Nephron progenitor cell (in vitro differentiated cells): ENCODE measurements at regions not wholly inside any gene's neighbourhood (a gene's known extent, or its start where the extent isn't known, plus 50 kb on each side); places are given as distances from the start of the nearest gene placed in this dataset.

ENCODE experiments used
- DNase-seq: peaks from one replicate; pipeline ENCODE4 v3.0.0; 2021
- H3K27ac Mint-ChIP-seq: 2 replicates; pipeline ENCODE4 v1.8.0; 2021; ENCODE audit warnings: mild to moderate bottlenecking, moderate library complexity, mixed read lengths
- H3K27me3 Mint-ChIP-seq: 2 replicates; pipeline ENCODE4 v1.8.0; 2021; ENCODE audit warnings: mild to moderate bottlenecking, low read depth, mixed read lengths; ENCODE audit not compliant: poor library complexity
- H3K36me3 Mint-ChIP-seq: 2 replicates; pipeline ENCODE4 v1.8.0; 2021; ENCODE audit warnings: low read depth, mixed read lengths
- H3K4me1 Mint-ChIP-seq: 2 replicates; pipeline ENCODE4 v1.8.0; 2021; ENCODE audit warnings: mixed read lengths
- H3K4me3 Mint-ChIP-seq: 2 replicates; pipeline ENCODE4 v1.8.0; 2021; ENCODE audit warnings: mild to moderate bottlenecking, moderate library complexity, mixed read lengths
- H3K9me3 Mint-ChIP-seq: 2 replicates; pipeline ENCODE4 v1.8.0; 2021; ENCODE audit warnings: mild to moderate bottlenecking, moderate library complexity, mixed read lengths
- CTCF ChIP-seq: fragments of 200-600 bp; sonication (generic); IDR thresholded peaks from 2 replicates; pipeline ENCODE4 v1.5.0; 2021; ENCODE audit warnings: antibody characterized with exemption

- H3K4me3 Mint-ChIP-seq = no peak overlapping the region
- no peaks in the 10 kb centered on the region for H3K27me3 Mint-ChIP-seq
- H3K36me3 Mint-ChIP-seq = no peaks in the 10 kb centered on the region
- H3K27ac Mint-ChIP-seq = no peak overlapping the region
- DNase-seq = no peak
- peaks cover 5% of the 10 kb centered on the region for H3K9me3 Mint-ChIP-seq
- H3K4me1 Mint-ChIP-seq = peaks cover 7% of the 10 kb centered on the region
- no peak for TF ChIP-seq CTCF
These were observed 556.6 kb downstream of the TRHDE start for GRCh38 chr12:72828662-72829324.

DNA sequence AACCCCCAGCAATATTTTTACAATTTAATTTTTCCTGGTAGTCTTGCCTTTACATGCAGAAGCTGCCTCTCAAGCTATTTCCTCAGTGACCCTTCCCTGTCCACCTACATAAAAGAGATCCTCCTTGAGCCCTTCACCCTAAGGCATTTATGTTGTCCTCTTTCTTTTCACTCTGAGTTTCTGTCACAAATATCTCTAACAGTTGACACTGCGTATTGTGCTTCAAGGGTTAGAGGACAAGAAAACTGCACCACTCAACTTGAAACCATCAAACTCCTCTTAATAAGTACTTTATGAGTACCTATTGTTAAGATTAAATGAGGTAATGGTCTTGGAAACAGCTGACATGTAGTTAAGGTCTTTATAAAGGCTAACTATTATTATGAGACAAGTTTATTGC, 557.7 kb downstream of the TRHDE start:
- no peak for TF ChIP-seq CTCF
- DNase-seq = no peak
- Mint-ChIP-seq H3K9me3 (no peaks in the 10 kb centered on the region), H3K36me3 (no peaks in the 10 kb centered on the region), H3K4me1 (peaks cover 7% of the 10 kb centered on the region), H3K27ac (no peak overlapping the region), H3K27me3 (no peaks in the 10 kb centered on the region), H3K4me3 (no peak overlapping the region)

GRCh38 chr12:72832024-72832423, 559.9 kb downstream of the TRHDE start:
- Mint-ChIP-seq H3K9me3 (no peaks in the 10 kb centered on the region), H3K36me3 (no peaks in the 10 kb centered on the region), H3K4me3 (no peak overlapping the region), H3K4me1 (peaks cover 21% of the 10 kb centered on the region), H3K27ac (no peak overlapping the region), H3K27me3 (no peaks in the 10 kb centered on the region)
- DNase-seq = no peak
- no peak for TF ChIP-seq CTCF

DNA sequence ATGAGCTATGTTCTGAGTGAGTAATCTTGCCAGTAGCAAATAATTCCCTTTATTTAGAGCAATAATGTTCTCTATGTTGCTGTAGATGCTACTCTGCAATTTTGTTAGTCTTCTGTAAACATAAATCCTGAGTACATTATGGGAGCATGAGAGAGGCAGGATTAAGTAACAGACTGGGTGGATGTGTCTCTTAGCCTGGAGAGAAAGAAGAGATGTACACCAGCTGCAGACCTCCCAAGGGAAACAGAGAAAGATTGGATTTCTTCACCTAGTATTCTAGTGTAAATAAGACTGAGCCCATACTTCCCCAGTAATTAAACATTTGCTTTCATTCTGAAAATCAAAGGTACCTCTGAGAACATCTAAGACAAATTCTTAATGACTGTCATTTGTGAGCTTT, 564.0 kb downstream of the TRHDE start:
- Mint-ChIP-seq H3K36me3 (no peaks in the 10 kb centered on the region), H3K9me3 (peaks cover 1% of the 10 kb centered on the region), H3K4me1 (peaks cover 21% of the 10 kb centered on the region), H3K27ac (no peak overlapping the region), H3K4me3 (no peak overlapping the region), H3K27me3 (no peaks in the 10 kb centered on the region)
- TF ChIP-seq CTCF = no peak
- DNase-seq = no peak

DNA sequence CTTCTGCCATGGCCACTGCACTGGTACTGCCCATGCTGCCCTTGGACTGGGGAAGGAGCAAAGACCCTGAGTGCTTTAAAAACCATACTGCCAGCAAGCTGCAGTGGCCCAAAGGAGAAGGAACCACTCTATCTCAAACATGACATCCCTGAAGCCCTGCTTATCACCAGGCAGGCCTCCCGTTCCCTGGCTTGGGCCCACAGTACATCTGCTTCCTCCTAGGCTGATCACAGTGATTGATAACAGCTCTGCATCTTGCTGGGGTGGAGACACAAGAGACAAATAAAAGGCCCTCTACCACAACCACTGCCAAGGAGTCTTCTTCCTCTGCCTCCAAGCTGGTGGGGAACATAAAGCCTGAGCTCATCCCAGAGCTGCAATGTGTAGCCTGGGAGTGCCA, 567.5 kb downstream of the TRHDE start:
- Mint-ChIP-seq H3K27ac (no peak overlapping the region), H3K4me1 (peaks cover 14% of the 10 kb centered on the region), H3K4me3 (no peak overlapping the region), H3K9me3 (peaks cover 33% of the 10 kb centered on the region), H3K27me3 (peaks cover 2% of the 10 kb centered on the region), H3K36me3 (no peaks in the 10 kb centered on the region)
- DNase-seq = no peak
- TF ChIP-seq CTCF = no peak

- no peak for TF ChIP-seq CTCF
- no peaks in the 10 kb centered on the region for H3K36me3 Mint-ChIP-seq
- H3K9me3 Mint-ChIP-seq = no peaks in the 10 kb centered on the region
- H3K27ac Mint-ChIP-seq = no peak overlapping the region
- DNase-seq = no peak
- no peaks in the 10 kb centered on the region for H3K27me3 Mint-ChIP-seq
- no peak overlapping the region for H3K4me3 Mint-ChIP-seq
- H3K4me1 Mint-ChIP-seq = no peaks in the 10 kb centered on the region
These were observed 591.5 kb downstream of the TRHDE start for GRCh38 chr12:72863671-72864070.
